ENCODE measurements at regions not wholly inside any gene's neighbourhood (a gene's known extent, or its start where the extent isn't known, plus 50 kb on each side); places are given as distances from the start of the nearest gene placed in this dataset.
A peak's percentile ranks its signal among the peaks of the same experiment; 100 is the strongest.

GRCh38 chr14:57943541-57943940 lies 77.6 kb upstream of the SLC35F4 start:
- DNase-seq = no peak

DNA sequence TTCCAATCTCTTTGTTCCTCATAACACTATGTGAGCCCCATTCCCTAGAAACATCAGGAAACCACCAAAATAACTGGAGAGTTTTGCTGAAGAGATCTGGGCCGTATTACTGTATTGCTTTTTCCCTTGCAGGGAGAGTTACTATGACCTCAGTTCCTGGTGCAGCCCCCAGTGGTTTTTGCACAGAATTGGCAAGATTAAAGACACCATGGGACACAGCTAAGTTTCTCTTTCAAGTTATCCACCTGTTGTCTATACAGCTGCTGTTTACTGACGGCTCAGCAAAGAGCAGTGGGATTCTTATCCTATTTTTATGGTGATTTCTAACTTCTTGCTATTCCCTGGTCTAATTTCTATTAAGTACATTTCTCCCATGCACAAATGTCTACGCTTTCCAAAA lies 77.1 kb upstream of the SLC35F4 start:
- DNase-seq = no peak

DNA sequence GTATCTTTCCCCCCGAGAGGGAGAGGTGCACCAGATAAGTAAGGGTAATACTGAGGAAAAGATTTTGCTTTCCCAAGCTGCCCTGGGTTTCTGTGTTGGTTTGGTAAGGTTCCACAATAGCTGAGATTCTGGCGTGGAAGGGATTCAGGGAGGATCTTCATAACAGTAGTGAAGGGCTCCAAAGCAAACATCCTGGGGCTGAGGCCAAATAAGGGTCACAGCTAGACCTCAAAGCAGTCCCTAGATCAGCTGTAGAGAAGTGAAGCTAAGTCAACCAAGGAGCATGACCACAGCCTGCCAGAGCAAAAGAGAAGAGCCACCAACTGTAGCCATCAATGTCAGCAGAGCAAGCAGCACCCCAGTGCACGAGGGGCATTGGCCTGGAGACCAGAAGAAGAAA lies 73.2 kb upstream of the SLC35F4 start:
- DNase-seq = no peak

- no peak for DNase-seq
These were observed 72.6 kb upstream of the SLC35F4 start for GRCh38 chr14:57938533-57938932.

- no peak for DNase-seq
These were observed 71.8 kb upstream of the SLC35F4 start for GRCh38 chr14:57937676-57938075.

GRCh38 chr14:57933349-57933748 lies 67.5 kb upstream of the SLC35F4 start:
- no peak for DNase-seq

DNA sequence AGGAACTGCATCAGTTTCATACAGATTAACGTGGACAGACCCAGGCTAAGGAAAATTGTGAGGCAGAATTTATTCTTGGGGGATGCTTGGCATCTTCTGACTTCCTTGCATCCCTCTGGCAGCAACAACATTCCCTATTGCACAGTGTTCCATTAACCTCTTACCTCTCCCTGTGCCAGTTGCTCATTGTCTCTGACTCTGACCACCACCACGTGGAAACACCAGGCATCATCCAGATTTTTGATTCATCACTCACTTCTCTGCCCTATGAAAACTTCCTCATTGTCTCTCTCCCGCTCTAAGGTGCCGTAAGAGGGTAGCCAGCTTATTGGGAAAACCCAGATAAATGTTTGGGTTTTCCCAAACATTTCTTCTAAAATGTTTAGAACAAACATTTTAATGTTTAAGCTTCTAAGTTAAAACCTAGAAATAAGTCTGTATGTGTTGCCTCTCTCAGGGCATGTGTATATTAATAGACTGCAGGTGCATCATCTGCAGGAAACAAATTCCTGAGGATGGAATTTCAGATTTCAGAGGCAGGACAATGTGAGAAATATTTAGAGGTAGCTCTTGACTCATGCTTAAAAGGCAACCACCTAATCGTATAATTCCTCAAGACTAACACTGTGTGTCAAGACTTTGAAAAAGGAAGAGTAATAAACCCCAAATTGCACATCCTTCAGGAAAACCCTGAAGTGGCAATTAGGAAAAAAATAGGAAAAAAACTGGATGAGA lies 64.5 kb upstream of the SLC35F4 start:
- no peak for DNase-seq

- no peak for DNase-seq
These were observed 62.8 kb upstream of the SLC35F4 start for GRCh38 chr14:57928732-57929131.

DNA sequence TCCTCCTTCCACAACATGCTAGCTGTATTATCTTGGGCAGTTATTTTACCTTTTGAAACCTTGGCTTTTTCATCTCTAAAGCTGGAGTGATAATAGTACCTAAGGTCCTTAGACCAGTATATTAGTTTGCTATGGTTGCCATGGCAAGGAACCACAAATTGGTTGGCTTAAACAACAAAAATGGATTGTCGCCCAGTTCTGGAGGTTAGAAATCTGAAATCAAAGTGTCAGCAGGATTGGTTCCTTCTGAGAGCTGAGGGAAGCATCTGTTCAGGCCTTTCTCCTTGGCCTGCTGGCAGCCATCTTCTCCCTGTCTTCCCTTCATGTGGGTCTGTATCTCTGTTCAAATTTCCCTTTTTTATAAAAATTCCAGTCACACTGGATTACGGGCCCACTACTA lies 55.5 kb upstream of the SLC35F4 start:
- no peak for DNase-seq

DNA sequence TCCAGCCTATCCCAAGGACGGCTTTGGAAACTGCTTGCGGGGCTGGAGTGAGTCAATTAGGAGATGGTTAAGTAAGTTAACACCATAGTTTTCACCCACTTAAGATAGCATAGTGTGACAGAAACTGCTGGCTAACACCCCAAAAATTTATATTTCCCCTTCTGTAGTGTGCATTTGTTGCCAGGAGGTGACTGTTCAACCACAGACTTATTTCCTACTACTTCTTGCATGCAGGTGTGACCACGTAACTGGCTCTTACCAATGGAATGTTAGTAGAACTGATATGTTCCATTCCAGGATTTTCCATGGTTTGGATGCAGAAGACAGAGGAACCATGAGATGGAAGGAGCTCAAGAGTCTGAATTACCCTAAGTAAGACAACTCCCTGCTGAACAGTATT lies 52.9 kb upstream of the SLC35F4 start:
- peak; percentile 40 for DNase-seq

Data from DMS79 (cell line).